IMR-90 (cell line): ENCODE measurements at regions not wholly inside any gene's neighbourhood (a gene's known extent, or its start where the extent isn't known, plus 50 kb on each side); places are given as distances from the start of the nearest gene placed in this dataset.
"Not testable (repeated sequence)": the region's sequence is repeated elsewhere in the genome, so short reads cannot be mapped to it uniquely, and the experiment has no call there.

Experiments
- ATAC-seq: fragments of 200-7000 bp; cut with Tn5 transposase; 2 replicates; pipeline ENCODE4 v1.9.1; 2020; ENCODE audit warnings: low read depth, mild to moderate bottlenecking, moderate library complexity
- BruUV-seq: library from RNA; stranded (reverse); fragments of 400-500 nt; replicated peaks from 2 replicates; lab custom pipeline; 2021; lab: Mats Ljungman, UMichigan
- CTCF ChIA-PET: fragments of 300-600 bp; formaldehyde crosslinking; extraction: SDS; loops from one replicate; lab custom pipeline; 2021; ENCODE audit warnings: antibody characterized with exemption; lab: Yijun Ruan, JAX
- POLR2A ChIA-PET: fragments of 300-600 bp; sonication (Branson Sonifier 250); formaldehyde crosslinking; loops from one replicate; lab custom pipeline; 2022; ENCODE audit warnings: antibody characterized with exemption; ENCODE audit not compliant: unreplicated experiment; lab: Charles Lee
- DNase-seq: peaks from one replicate; pipeline ENCODE4 v3.0.0; 2013
- H2AFZ ChIP-seq: replicated peaks from 2 replicates; pipeline ENCODE3; 2013; ENCODE audit warnings: low read length, mild to moderate bottlenecking; ENCODE audit not compliant: poor library complexity
- H2AK5ac ChIP-seq: 2 replicates; pipeline ENCODE4 v1.6.1; 2013; ENCODE audit warnings: low read depth, low read length, inconsistent platforms
- H2AK9ac ChIP-seq: replicated peaks from 2 replicates; pipeline ENCODE3; 2013; ENCODE audit warnings: mild to moderate bottlenecking, low read depth, low read length, moderate library complexity; ENCODE audit not compliant: poor library complexity
- H2BK120ac ChIP-seq: 2 replicates; pipeline ENCODE4 v1.6.1; 2013; ENCODE audit warnings: low read depth, low read length, inconsistent platforms
- H2BK15ac ChIP-seq: 3 replicates; pipeline ENCODE4 v1.6.1; 2013; ENCODE audit warnings: low read depth, low read length, inconsistent platforms
- H2BK20ac ChIP-seq: 2 replicates; pipeline ENCODE4 v1.6.1; 2013; ENCODE audit warnings: low read depth, mild to moderate bottlenecking, inconsistent platforms, low read length, moderate library complexity
- H2BK5ac ChIP-seq: 2 replicates; pipeline ENCODE4 v1.6.1; 2013; ENCODE audit warnings: mild to moderate bottlenecking, low read depth, low read length, inconsistent platforms; ENCODE audit not compliant: poor library complexity, severe bottlenecking
- H3K14ac ChIP-seq: replicated peaks from 2 replicates; pipeline ENCODE4 v1.6.1; 2013; ENCODE audit warnings: low read depth, low read length, inconsistent platforms
- H3K18ac ChIP-seq: 2 replicates; pipeline ENCODE4 v1.6.1; 2013; ENCODE audit warnings: low read depth, low read length, control low read depth
- H3K23ac ChIP-seq: 2 replicates; pipeline ENCODE4 v1.6.1; 2013; ENCODE audit warnings: low read depth, low read length, inconsistent platforms
- H3K27ac ChIP-seq: 2 replicates; pipeline ENCODE4 v1.5.1; 2013; ENCODE audit warnings: mild to moderate bottlenecking, control low read depth, low read length; ENCODE audit not compliant: insufficient read depth
- H3K27me3 ChIP-seq: 2 replicates; pipeline ENCODE4 v1.6.1; 2013; ENCODE audit warnings: low read length; ENCODE audit not compliant: control insufficient read depth, insufficient read depth
- H3K36me3 ChIP-seq: 2 replicates; pipeline ENCODE4 v1.6.1; 2013; ENCODE audit warnings: low read length, mixed read lengths; ENCODE audit not compliant: control insufficient read depth, insufficient read depth
- H3K4ac ChIP-seq: 2 replicates; pipeline ENCODE4 v1.6.1; 2013; ENCODE audit warnings: low read depth, low read length, inconsistent platforms
- H3K4me1 ChIP-seq: 2 replicates; pipeline ENCODE4 v1.6.1; 2013; ENCODE audit warnings: low read length, mixed read lengths; ENCODE audit not compliant: control insufficient read depth, insufficient read depth
- H3K4me2 ChIP-seq: 2 replicates; pipeline ENCODE4 v1.6.1; 2013; ENCODE audit warnings: low read depth, mild to moderate bottlenecking, control low read depth, low read length, moderate library complexity
- H3K4me3 ChIP-seq: 2 replicates; pipeline ENCODE4 v1.5.1; 2013; ENCODE audit warnings: low read depth, mild to moderate bottlenecking, control low read depth, low read length, moderate library complexity; ENCODE audit not compliant: insufficient read depth
- H3K56ac ChIP-seq: 2 replicates; pipeline ENCODE4 v1.6.1; 2013; ENCODE audit warnings: low read length, inconsistent platforms; ENCODE audit not compliant: insufficient read depth; ENCODE audit errors: extremely low read depth
- H3K79me1 ChIP-seq, 2 experiments: 2 replicates each; pipeline ENCODE4 v1.6.1; 2013; ENCODE audit warnings: low read length in 2 of 2, inconsistent platforms in 1 of 2, low read depth in 1 of 2
- H3K9ac ChIP-seq: 2 replicates; pipeline ENCODE4 v1.6.1; 2013; ENCODE audit warnings: low read depth, low read length, control low read depth
- H3K9me1 ChIP-seq: 2 replicates; pipeline ENCODE4 v1.6.1; 2013; ENCODE audit warnings: low read length, inconsistent platforms; ENCODE audit not compliant: insufficient read depth
- H3K9me3 ChIP-seq: 2 replicates; pipeline ENCODE4 v1.6.1; 2013; ENCODE audit warnings: low read length; ENCODE audit not compliant: control insufficient read depth, insufficient read depth
- H4K20me1 ChIP-seq: 2 replicates; pipeline ENCODE4 v1.6.1; 2013; ENCODE audit warnings: low read length, inconsistent platforms; ENCODE audit not compliant: insufficient read depth
- H4K5ac ChIP-seq: 2 replicates; pipeline ENCODE4 v1.6.1; 2013; ENCODE audit warnings: mild to moderate bottlenecking, low read depth, low read length, control low read depth
- H4K8ac ChIP-seq, 2 experiments: 2 replicates each; pipeline ENCODE4 v1.6.1; 2013; ENCODE audit warnings: low read depth in 2 of 2, low read length in 2 of 2, control low read depth in 1 of 2, inconsistent platforms in 1 of 2
- H4K91ac ChIP-seq: 2 replicates; pipeline ENCODE4 v1.6.1; 2013; ENCODE audit warnings: low read depth, low read length, inconsistent platforms; ENCODE audit not compliant: insufficient read depth
- WGBS, 2 experiments: methylation state at CpG; one replicate each; pipeline versions ENCODE4 v1.1.5 to v1.1.7; 2013; ENCODE audit warnings: missing lambda C conversion rate in 2 of 2; ENCODE audit not compliant: insufficient read length in 1 of 2; ENCODE audit errors: extremely low coverage in 2 of 2; 5-methylcytosine and 5-hydroxymethylcytosine counted together
- dilution Hi-C: fragments of 300-500 bp; cut with HindIII; formaldehyde crosslinking; loops from one replicate; pipeline ENCODE4 v1.14.3; 2018; ENCODE audit warnings: low sequenced_read_pairs; ENCODE audit not compliant: unreplicated experiment
- in situ Hi-C: fragments of 300-500 bp; cut with MboI; formaldehyde crosslinking; loops from 3 replicates; pipeline ENCODE4 v1.14.3; 2019; ENCODE audit warnings: low sequenced_read_pairs, inconsistent platforms, mixed read lengths
- intact Hi-C: fragments of 100-400 bp; cut with micrococcal nuclease; formaldehyde crosslinking; loops from 2 replicates; pipeline ENCODE4 v1.10.0; 2022

GRCh38 chr16:60647388-60647787 lies 1388.8 kb downstream of the CDH8 start:
- H2BK20ac ChIP-seq, H3K27ac ChIP-seq, H3K14ac ChIP-seq, CTCF ChIA-PET, H4K91ac ChIP-seq, H3K79me1 ChIP-seq, H3K9me1 ChIP-seq, BruUV-seq, H3K4me3 ChIP-seq, H3K4me1 ChIP-seq, DNase-seq, H3K56ac ChIP-seq, H3K9ac ChIP-seq, H2BK15ac ChIP-seq, H2BK120ac ChIP-seq, dilution Hi-C loops, ATAC-seq, intact Hi-C loops, H4K8ac ChIP-seq, H3K9me3 ChIP-seq, POLR2A ChIA-PET, in situ Hi-C loops, H3K27me3 ChIP-seq, H2AK5ac ChIP-seq, H3K4me2 ChIP-seq, H4K5ac ChIP-seq, H3K18ac ChIP-seq, H4K20me1 ChIP-seq, H3K23ac ChIP-seq, H3K36me3 ChIP-seq, H2AFZ ChIP-seq, H3K4ac ChIP-seq, H2BK5ac ChIP-seq, H2AK9ac ChIP-seq: not testable (repeated sequence)
- WGBS, 2 experiments = no CpG with 5 or more reads among the region's 19 CpGs
